C4-2B (cell line): ENCODE measurements at regions not wholly inside any gene's neighbourhood (a gene's known extent, or its start where the extent isn't known, plus 50 kb on each side); places are given as distances from the start of the nearest gene placed in this dataset.

Experiments used
- H3K27ac ChIP-seq: fragments of 450-650 bp; 2 replicates; pipeline ENCODE4 v1.5.1; 2017
- CTCF ChIP-seq: fragments of 450-650 bp; conservative IDR thresholded peaks from 2 replicates; pipeline ENCODE4 v1.5.1; 2017; ENCODE audit warnings: mild to moderate bottlenecking
- ZFX ChIP-seq: fragments of 450-650 bp; IDR thresholded peaks from 2 replicates; pipeline ENCODE4 v1.6.1; 2017

- no peak overlapping the region for H3K27ac ChIP-seq
- TF ChIP-seq CTCF: no peak
- TF ChIP-seq ZFX: no peak
These were observed 1140.9 kb downstream of the XPNPEP1 start for GRCh38 chr10:108782411-108782810.

- H3K27ac ChIP-seq: no peak overlapping the region
- TF ChIP-seq ZFX (no peak), CTCF (no peak)
These were observed 1143.8 kb downstream of the XPNPEP1 start for GRCh38 chr10:108779501-108779900.

DNA sequence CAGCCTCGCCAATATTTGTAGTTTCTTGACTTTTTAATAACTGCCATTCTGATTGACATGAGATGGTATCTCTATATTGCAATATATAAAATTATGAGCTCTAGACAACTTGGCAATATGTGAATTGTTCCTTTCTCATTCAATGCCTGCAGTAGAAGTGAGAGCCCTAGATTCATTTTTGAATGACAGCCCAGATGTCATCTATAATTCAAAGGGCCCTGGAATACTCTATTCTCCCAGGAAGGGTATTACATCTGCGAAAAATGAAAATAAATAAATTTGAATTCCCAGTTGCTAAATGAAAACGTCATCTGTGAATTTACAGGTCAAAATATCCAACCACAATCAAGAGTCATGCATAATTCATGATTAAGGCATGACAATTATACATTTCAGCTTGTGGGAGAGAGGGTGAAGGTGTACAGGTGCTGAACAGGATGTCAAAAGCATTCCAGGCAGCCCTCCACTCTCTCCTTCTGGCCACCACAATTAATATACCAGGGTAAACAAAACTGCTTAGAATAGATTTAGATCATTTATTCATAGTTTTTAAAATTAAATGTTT is 1147.3 kb downstream of the XPNPEP1 start:
- TF ChIP-seq CTCF (no peak), ZFX (no peak)
- H3K27ac ChIP-seq: no peak overlapping the region

DNA sequence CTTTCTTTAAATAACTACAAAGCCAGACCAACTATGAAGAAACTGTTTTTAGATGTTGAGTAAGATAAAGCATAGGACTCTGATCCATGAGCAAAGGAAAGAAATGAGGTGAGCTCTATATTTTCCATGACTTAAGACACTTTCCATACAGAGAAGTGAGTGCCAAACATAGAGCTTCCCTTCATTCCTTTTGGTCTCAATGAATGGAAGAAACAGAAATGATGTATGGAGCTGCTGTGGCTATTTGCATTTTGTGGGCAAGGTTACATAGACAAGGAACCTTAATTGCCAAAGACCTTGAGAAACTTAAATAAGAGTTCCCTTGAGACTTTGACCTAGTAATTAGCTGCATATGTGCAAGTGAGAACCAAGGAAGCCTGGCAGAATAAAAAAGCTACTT is 1152.2 kb downstream of the XPNPEP1 start:
- H3K27ac ChIP-seq: no peak overlapping the region
- TF ChIP-seq ZFX (no peak), CTCF (no peak)

DNA sequence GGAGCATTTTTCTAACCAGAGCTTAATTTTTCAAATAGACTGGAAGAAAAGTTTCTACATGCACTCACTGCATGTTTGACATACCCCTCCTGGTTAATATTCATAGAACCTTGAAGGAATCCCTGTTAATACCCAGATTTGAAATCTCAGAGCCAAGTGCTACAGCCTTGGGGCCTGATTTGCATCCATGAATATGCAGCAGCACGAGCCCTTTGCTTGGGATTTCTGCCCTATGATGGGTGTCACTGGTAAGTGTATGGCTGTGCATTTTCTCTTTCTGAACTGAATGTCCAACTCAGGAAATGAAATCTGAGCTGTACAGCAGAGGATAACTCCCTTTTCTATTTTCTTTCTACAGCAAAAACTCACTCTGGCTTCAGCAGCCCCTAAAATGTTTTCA is 1157.5 kb downstream of the XPNPEP1 start:
- H3K27ac ChIP-seq: no peak overlapping the region
- TF ChIP-seq ZFX: no peak
- TF ChIP-seq CTCF: no peak

- no peak overlapping the region for H3K27ac ChIP-seq
- TF ChIP-seq CTCF: no peak
- TF ChIP-seq ZFX: no peak
These were observed 1165.4 kb downstream of the XPNPEP1 start for GRCh38 chr10:108757946-108758345.

GRCh38 chr10:108755646-108756045 is 1167.7 kb downstream of the XPNPEP1 start:
- no peak overlapping the region for H3K27ac ChIP-seq
- TF ChIP-seq CTCF: no peak
- TF ChIP-seq ZFX: no peak
